ENCODE measurements at regions not wholly inside any gene's neighbourhood (a gene's known extent, or its start where the extent isn't known, plus 50 kb on each side); places are given as distances from the start of the nearest gene placed in this dataset.

DNA sequence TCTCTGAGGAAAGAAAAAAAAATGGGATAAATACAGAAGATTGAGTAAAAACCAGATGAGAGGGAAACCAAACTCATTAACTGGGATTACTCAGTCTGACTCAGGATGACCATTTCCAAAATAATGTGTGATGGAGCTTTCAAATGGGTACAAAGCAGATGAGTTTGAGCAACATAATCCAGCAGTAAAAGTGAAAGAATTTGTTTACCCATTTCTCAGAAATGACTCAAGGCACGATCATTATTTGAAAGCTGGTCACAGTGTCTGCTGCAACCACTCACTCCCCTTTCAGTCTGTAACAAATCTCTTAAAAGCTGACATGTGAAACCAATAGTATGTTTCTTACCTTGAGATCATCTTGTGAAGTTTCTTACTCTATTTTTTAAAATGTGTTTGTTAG lies 104.7 kb upstream of the KLF14 start:
- intact Hi-C loops (cut with DNase I; ENCODE audit: low total_unique reads), result no loop called here
- Histone ChIP-seq H3K27ac (no peak overlapping the region), H3K9me3 (no peaks in the 10 kb centered on the region), H3K36me3 (no peaks in the 10 kb centered on the region), H3K4me3 (no peak overlapping the region), H3K27me3 (no peaks in the 10 kb centered on the region), H3K4me1 (no peaks in the 10 kb centered on the region)
- no peak for DNase-seq
- TF ChIP-seq CTCF (IDR thresholded peaks at IDR 0.05) (no peak), POLR2A (IDR thresholded peaks at IDR 0.05) (no peak)

DNA sequence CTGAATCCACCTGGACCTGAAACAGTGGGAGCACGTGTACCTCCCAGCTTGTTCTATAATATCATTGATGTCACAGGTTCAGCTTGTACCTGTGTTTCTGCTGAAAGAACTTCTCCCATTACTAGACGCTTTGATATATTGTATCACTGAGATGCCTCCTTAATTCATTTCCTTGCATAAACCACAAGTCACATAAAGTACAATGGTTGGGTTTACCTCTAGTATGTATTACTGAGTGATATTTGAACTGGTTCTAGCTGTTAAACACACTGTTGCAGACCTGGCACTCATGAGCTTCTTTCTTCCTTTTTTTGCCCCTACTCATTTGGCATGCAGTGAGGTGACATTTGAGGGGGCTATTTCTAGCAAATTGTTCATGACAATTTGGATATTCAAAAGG lies 106.6 kb upstream of the KLF14 start:
- TF ChIP-seq CTCF (IDR thresholded peaks at IDR 0.05) (no peak), POLR2A (IDR thresholded peaks at IDR 0.05) (no peak)
- H3K27ac ChIP-seq, result no peak overlapping the region
- intact Hi-C loops (cut with DNase I; ENCODE audit: low total_unique reads), result no loop called here

GRCh38 chr7:130841416-130841815 lies 107.4 kb upstream of the KLF14 start:
- H3K4me3 ChIP-seq, result no peak overlapping the region

More for the DNA sequence above, 106.6 kb upstream of the KLF14 start:
- H3K36me3 ChIP-seq, result no peaks in the 10 kb centered on the region
- no peaks in the 10 kb centered on the region for H3K27me3 ChIP-seq
- no peaks in the 10 kb centered on the region for H3K9me3 ChIP-seq
- H3K4me3 ChIP-seq, result no peak overlapping the region
- DNase-seq, result no peak
- H3K4me1 ChIP-seq, result no peaks in the 10 kb centered on the region

DNA sequence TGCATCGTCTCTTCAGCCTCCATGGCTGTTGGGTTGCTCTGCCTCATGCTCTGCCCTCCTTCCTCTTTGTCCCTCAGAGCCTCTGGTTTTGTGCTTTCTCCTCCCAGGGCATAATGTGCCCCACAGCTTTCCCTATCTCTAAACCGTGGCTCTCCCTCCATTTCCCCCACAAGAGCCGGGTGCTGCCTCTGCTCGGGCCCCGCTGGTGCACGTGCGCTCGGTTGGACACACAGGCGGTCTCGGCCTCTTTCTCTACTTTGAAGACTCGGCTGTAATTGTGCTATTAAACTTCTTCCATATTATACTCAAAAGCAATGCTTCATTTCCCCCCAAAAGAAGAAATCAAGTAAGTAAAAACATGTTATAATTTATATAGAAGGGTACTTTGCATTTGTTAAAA lies 109.7 kb upstream of the KLF14 start:
- intact Hi-C loops (cut with DNase I; ENCODE audit: low total_unique reads), result no loop called here
- no peak for DNase-seq

More at GRCh38 chr7:130841416-130841815, 107.4 kb upstream of the KLF14 start:
- intact Hi-C loops (cut with DNase I; ENCODE audit: low total_unique reads), result no loop called here
- no peak for DNase-seq
- no peaks in the 10 kb centered on the region for H3K9me3 ChIP-seq
- no peaks in the 10 kb centered on the region for H3K27me3 ChIP-seq
- H3K27ac ChIP-seq, result no peak overlapping the region
- TF ChIP-seq CTCF (IDR thresholded peaks at IDR 0.05) (no peak), POLR2A (IDR thresholded peaks at IDR 0.05) (no peak)
- no peaks in the 10 kb centered on the region for H3K36me3 ChIP-seq
- no peaks in the 10 kb centered on the region for H3K4me1 ChIP-seq

More for the DNA sequence above, 109.7 kb upstream of the KLF14 start:
- Histone ChIP-seq H3K36me3 (no peaks in the 10 kb centered on the region), H3K27ac (no peak overlapping the region), H3K9me3 (no peaks in the 10 kb centered on the region), H3K4me1 (no peaks in the 10 kb centered on the region), H3K27me3 (no peaks in the 10 kb centered on the region), H3K4me3 (no peak overlapping the region)
- TF ChIP-seq CTCF (IDR thresholded peaks at IDR 0.05), result no peak
- no peak for TF ChIP-seq POLR2A (IDR thresholded peaks at IDR 0.05)
